GM12878 (cell line): ENCODE measurements at regions not wholly inside any gene's neighbourhood (a gene's known extent, or its start where the extent isn't known, plus 50 kb on each side); places are given as distances from the start of the nearest gene placed in this dataset.

Experiments used
- CBX5 ChIP-seq: sonication (generic); IDR thresholded peaks from 2 replicates; pipeline ENCODE4 v1.6.1; 2016; ENCODE audit warnings: low read depth, moderate library complexity, mild to moderate bottlenecking, inconsistent platforms
- CEBPB ChIP-seq, 2 experiments: fragments of 150-350 bp in 1 of 2; IDR thresholded peaks; 2 replicates each; pipeline ENCODE4 v1.6.1; 2012 to 2014; ENCODE audit warnings: low read depth in 2 of 2, low read length in 2 of 2, borderline replicate concordance in 1 of 2, inconsistent platforms in 1 of 2
- CHD4 ChIP-seq: fragments of 200-600 bp; sonication (generic); IDR thresholded peaks from 2 replicates; pipeline ENCODE4 v1.6.1; 2016; ENCODE audit warnings: mild to moderate bottlenecking
- JUND ChIP-seq: IDR thresholded peaks from 2 replicates; pipeline ENCODE4 v1.6.1; 2012; ENCODE audit warnings: low read depth, mild to moderate bottlenecking, low read length, improper control_type of control experiment, moderate library complexity
- KAT2A ChIP-seq: conservative IDR thresholded peaks from 2 replicates; pipeline ENCODE4 v1.6.1; 2011; ENCODE audit warnings: low read depth, low read length; ENCODE audit not compliant: control insufficient read depth
- PML ChIP-seq: IDR thresholded peaks from 2 replicates; pipeline ENCODE4 v1.6.1; 2012; ENCODE audit warnings: low read length, inconsistent platforms
- TCF12 ChIP-seq: IDR thresholded peaks from 2 replicates; pipeline ENCODE4 v1.6.1; 2011; ENCODE audit warnings: low read depth, mild to moderate bottlenecking, low read length
- USF1 ChIP-seq: IDR thresholded peaks from 2 replicates; pipeline ENCODE4 v1.6.1; 2011; ENCODE audit warnings: borderline replicate concordance, low read depth, mild to moderate bottlenecking, moderate library complexity, mixed read lengths, low read length; ENCODE audit not compliant: insufficient read depth; ENCODE audit errors: extremely low read length
- ZBED1 ChIP-seq: IDR thresholded peaks from 2 replicates; pipeline ENCODE4 v1.6.1; 2016; ENCODE audit warnings: borderline replicate concordance
- TF ChIP-seq, protein P1 (sequence below): IDR thresholded peaks from 2 replicates; pipeline ENCODE4 v1.6.1; 2012; ENCODE audit warnings: low read depth, low read length, improper control_type of control experiment
- TF ChIP-seq, protein P2 (sequence below): IDR thresholded peaks from 2 replicates; pipeline ENCODE4 v1.6.1; 2012; ENCODE audit warnings: mild to moderate bottlenecking, low read depth, low read length
- TF ChIP-seq, protein P3 (sequence below): IDR thresholded peaks from 2 replicates; pipeline ENCODE4 v1.6.1; 2012; ENCODE audit warnings: improper control_type of control experiment, low read depth, low read length; ENCODE audit not compliant: insufficient replicate concordance

GRCh38 chr4:65019775-65020174, 610.5 kb upstream of the TECRL start (continued):
- TF ChIP-seq PML, result no peak
- no peak for TF ChIP-seq CBX5
- TF ChIP-seq, protein P1, sequence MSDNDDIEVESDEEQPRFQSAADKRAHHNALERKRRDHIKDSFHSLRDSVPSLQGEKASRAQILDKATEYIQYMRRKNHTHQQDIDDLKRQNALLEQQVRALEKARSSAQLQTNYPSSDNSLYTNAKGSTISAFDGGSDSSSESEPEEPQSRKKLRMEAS, result no peak
- TF ChIP-seq CEBPB (IDR thresholded peaks at IDR 0.05; ENCODE audit: borderline replicate concordance in 1 of 2, low read depth in 2 of 2, low read length in 2 of 2), result no peak
- TF ChIP-seq ZBED1, result no peak
- TF ChIP-seq USF1, result no peak
- no peak for TF ChIP-seq CHD4
- no peak for TF ChIP-seq KAT2A
- TF ChIP-seq, protein P2, sequence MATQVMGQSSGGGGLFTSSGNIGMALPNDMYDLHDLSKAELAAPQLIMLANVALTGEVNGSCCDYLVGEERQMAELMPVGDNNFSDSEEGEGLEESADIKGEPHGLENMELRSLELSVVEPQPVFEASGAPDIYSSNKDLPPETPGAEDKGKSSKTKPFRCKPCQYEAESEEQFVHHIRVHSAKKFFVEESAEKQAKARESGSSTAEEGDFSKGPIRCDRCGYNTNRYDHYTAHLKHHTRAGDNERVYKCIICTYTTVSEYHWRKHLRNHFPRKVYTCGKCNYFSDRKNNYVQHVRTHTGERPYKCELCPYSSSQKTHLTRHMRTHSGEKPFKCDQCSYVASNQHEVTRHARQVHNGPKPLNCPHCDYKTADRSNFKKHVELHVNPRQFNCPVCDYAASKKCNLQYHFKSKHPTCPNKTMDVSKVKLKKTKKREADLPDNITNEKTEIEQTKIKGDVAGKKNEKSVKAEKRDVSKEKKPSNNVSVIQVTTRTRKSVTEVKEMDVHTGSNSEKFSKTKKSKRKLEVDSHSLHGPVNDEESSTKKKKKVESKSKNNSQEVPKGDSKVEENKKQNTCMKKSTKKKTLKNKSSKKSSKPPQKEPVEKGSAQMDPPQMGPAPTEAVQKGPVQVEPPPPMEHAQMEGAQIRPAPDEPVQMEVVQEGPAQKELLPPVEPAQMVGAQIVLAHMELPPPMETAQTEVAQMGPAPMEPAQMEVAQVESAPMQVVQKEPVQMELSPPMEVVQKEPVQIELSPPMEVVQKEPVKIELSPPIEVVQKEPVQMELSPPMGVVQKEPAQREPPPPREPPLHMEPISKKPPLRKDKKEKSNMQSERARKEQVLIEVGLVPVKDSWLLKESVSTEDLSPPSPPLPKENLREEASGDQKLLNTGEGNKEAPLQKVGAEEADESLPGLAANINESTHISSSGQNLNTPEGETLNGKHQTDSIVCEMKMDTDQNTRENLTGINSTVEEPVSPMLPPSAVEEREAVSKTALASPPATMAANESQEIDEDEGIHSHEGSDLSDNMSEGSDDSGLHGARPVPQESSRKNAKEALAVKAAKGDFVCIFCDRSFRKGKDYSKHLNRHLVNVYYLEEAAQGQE, result no peak
- no peak for TF ChIP-seq TCF12
- TF ChIP-seq, protein P3, sequence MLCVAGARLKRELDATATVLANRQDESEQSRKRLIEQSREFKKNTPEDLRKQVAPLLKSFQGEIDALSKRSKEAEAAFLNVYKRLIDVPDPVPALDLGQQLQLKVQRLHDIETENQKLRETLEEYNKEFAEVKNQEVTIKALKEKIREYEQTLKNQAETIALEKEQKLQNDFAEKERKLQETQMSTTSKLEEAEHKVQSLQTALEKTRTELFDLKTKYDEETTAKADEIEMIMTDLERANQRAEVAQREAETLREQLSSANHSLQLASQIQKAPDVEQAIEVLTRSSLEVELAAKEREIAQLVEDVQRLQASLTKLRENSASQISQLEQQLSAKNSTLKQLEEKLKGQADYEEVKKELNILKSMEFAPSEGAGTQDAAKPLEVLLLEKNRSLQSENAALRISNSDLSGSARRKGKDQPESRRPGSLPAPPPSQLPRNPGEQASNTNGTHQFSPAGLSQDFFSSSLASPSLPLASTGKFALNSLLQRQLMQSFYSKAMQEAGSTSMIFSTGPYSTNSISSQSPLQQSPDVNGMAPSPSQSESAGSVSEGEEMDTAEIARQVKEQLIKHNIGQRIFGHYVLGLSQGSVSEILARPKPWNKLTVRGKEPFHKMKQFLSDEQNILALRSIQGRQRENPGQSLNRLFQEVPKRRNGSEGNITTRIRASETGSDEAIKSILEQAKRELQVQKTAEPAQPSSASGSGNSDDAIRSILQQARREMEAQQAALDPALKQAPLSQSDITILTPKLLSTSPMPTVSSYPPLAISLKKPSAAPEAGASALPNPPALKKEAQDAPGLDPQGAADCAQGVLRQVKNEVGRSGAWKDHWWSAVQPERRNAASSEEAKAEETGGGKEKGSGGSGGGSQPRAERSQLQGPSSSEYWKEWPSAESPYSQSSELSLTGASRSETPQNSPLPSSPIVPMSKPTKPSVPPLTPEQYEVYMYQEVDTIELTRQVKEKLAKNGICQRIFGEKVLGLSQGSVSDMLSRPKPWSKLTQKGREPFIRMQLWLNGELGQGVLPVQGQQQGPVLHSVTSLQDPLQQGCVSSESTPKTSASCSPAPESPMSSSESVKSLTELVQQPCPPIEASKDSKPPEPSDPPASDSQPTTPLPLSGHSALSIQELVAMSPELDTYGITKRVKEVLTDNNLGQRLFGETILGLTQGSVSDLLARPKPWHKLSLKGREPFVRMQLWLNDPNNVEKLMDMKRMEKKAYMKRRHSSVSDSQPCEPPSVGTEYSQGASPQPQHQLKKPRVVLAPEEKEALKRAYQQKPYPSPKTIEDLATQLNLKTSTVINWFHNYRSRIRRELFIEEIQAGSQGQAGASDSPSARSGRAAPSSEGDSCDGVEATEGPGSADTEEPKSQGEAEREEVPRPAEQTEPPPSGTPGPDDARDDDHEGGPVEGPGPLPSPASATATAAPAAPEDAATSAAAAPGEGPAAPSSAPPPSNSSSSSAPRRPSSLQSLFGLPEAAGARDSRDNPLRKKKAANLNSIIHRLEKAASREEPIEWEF, result no peak
- TF ChIP-seq JUND, result no peak
